ENCODE measurements at regions not wholly inside any gene's neighbourhood (a gene's known extent, or its start where the extent isn't known, plus 50 kb on each side); places are given as distances from the start of the nearest gene placed in this dataset.
"Not testable (repeated sequence)": the region's sequence is repeated elsewhere in the genome, so short reads cannot be mapped to it uniquely, and the experiment has no call there.

DNA sequence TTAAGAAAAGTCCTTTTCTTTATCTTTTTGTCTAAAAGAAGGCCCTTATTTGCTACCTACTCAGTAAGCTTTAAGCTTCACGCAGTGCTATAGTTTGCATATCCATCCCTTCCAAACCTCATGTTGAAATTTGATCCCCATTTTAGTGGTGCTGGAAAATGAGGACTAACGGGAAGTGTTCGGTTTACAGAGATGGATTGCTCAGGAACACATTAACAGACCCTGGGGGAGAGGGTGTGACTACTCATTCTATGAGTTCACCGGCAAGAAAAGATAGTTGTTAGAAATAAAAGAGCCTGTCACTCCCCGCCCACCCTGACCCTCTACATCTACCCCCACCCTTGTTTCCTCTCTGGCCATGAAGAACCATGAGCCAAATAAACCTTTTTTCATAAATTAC is 546.2 kb downstream of the MEI4 start:
- H3K27me3 ChIP-seq (ENCODE audit: control insufficient read depth, insufficient read depth, low read length) = peaks cover 2% of the 10 kb centered on the region; the same call in 1 of the 2 replicates
- WGBS (ENCODE audit: insufficient coverage, insufficient read length) = no CpG with 5 or more reads among the region's 5 CpGs
- no peak overlapping the region for H3K4me3 ChIP-seq (ENCODE audit: low read length)
- no peaks in the 10 kb centered on the region for H3K36me3 ChIP-seq (ENCODE audit: control insufficient read depth, insufficient read depth, low read length)
- H3K27ac ChIP-seq (ENCODE audit: low read length) = no peak overlapping the region
- no peaks in the 10 kb centered on the region for H3K9me3 ChIP-seq (ENCODE audit: control insufficient read depth, insufficient read depth, low read length)
- DNase-seq (ENCODE audit: low read depth, low spot score) = no peak
- H3K4me1 ChIP-seq (ENCODE audit: control insufficient read depth, insufficient read depth, low read length) = no peaks in the 10 kb centered on the region

DNA sequence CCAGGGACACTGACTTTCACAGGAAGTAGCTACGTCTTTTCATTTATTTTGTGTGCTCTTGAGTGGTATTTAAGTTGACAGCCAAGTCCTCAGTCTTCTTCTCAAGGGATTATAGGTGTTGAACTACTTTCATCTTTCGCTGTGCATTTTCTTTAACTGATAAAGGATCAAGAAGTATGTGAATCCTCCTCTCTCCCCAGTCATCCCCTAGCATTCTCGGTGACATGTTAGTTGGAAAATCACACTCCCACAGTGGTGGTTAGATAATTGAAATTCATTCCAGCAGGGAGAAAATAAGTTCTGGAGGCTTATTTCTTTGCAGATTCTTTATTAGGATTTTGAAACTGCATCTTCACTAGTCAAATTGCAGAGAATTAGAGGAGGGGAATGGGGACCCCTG is 569.4 kb downstream of the MEI4 start:
- H3K27ac ChIP-seq (ENCODE audit: low read length) = no peak overlapping the region
- no CpG with 5 or more reads among the region's 3 CpGs for WGBS (ENCODE audit: insufficient coverage, insufficient read length)
- DNase-seq (ENCODE audit: low read depth, low spot score) = no peak
- no peaks in the 10 kb centered on the region for H3K27me3 ChIP-seq (ENCODE audit: control insufficient read depth, insufficient read depth, low read length)
- no peaks in the 10 kb centered on the region for H3K9me3 ChIP-seq (ENCODE audit: control insufficient read depth, insufficient read depth, low read length)
- no peak overlapping the region for H3K4me3 ChIP-seq (ENCODE audit: low read length)
- no peaks in the 10 kb centered on the region for H3K36me3 ChIP-seq (ENCODE audit: control insufficient read depth, insufficient read depth, low read length)
- H3K4me1 ChIP-seq (ENCODE audit: control insufficient read depth, insufficient read depth, low read length) = no peaks in the 10 kb centered on the region

DNA sequence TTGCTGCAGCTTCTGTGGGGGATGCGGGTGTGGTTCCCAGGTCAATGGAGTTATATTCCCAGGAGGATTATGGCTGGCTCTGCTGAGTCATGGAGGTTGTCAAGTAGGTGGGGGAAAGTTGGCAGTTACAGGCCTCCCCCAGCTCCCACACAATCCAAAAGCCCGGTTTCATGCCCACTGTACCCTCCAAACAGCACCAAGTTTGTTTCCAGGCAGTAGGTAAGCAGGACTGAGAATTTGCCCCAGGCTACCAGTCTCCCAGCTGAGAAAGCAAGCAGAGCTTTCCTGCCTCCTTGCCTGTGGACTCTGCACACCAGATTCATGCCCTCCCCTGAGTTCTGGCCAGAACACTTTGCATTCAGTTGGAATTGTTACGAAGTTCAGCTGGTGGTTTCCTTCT is 578.2 kb downstream of the MEI4 start:
- Histone ChIP-seq H3K27ac (ENCODE audit: low read length) (no peak overlapping the region), H3K36me3 (ENCODE audit: control insufficient read depth, insufficient read depth, low read length) (no peaks in the 10 kb centered on the region), H3K27me3 (ENCODE audit: control insufficient read depth, insufficient read depth, low read length) (no peaks in the 10 kb centered on the region), H3K4me3 (ENCODE audit: low read length) (no peak overlapping the region), H3K9me3 (ENCODE audit: control insufficient read depth, insufficient read depth, low read length) (no peaks in the 10 kb centered on the region), H3K4me1 (ENCODE audit: control insufficient read depth, insufficient read depth, low read length) (no peaks in the 10 kb centered on the region)
- DNase-seq (ENCODE audit: low read depth, low spot score) = no peak
- WGBS (ENCODE audit: insufficient coverage, insufficient read length) = no CpG with 5 or more reads among the region's 3 CpGs

DNA sequence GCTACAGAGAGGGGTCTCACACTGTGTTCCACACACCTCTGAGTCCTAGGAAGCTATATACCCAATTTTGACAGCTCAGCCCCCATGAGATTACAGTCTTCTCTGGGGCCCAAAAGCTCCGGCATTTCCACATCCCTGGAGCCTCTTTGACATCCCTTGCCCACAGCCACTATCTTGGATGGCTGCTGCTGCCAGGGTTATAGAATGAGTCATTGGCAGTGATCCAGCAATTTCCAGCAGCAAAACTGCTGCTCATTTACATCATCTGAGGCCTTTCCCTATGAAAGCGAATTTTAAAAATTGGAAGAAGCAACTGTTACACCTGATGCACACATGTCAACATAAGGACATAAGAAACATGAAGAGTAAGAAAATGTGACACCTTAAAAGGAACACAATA is 590.7 kb downstream of the MEI4 start:
- no peaks in the 10 kb centered on the region for H3K27me3 ChIP-seq (ENCODE audit: control insufficient read depth, insufficient read depth, low read length)
- no peak overlapping the region for H3K4me3 ChIP-seq (ENCODE audit: low read length)
- no peaks in the 10 kb centered on the region for H3K4me1 ChIP-seq (ENCODE audit: control insufficient read depth, insufficient read depth, low read length)
- H3K27ac ChIP-seq (ENCODE audit: low read length) = no peak overlapping the region
- no peak for DNase-seq (ENCODE audit: low read depth, low spot score)
- no peaks in the 10 kb centered on the region for H3K36me3 ChIP-seq (ENCODE audit: control insufficient read depth, insufficient read depth, low read length)
- no peaks in the 10 kb centered on the region for H3K9me3 ChIP-seq (ENCODE audit: control insufficient read depth, insufficient read depth, low read length)
- WGBS (ENCODE audit: insufficient coverage, insufficient read length) = no CpG with 5 or more reads among the region's 2 CpGs

DNA sequence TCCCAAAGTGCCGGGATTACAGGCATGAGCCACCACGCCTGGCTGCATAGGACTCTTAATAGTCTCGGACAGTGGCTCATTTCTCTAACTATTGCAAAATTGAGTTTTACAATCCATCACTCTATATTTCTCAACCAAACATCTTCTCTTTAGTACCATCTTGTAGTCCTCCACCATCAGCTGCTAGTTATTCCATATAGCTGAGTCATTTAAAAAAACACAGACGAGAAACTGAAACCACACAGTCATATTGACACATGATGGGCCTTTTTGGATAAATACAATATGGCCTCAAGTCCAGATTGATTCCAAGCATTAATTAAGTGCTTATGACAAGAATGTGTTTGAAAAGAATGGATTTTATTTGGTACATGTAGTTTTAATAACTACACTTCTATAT is 599.1 kb downstream of the MEI4 start:
- Histone ChIP-seq H3K4me1 (ENCODE audit: control insufficient read depth, insufficient read depth, low read length) (no peaks in the 10 kb centered on the region), H3K27ac (ENCODE audit: low read length) (no peak overlapping the region), H3K4me3 (ENCODE audit: low read length) (no peak overlapping the region), H3K27me3 (ENCODE audit: control insufficient read depth, insufficient read depth, low read length) (no peaks in the 10 kb centered on the region), H3K36me3 (ENCODE audit: control insufficient read depth, insufficient read depth, low read length) (no peaks in the 10 kb centered on the region), H3K9me3 (ENCODE audit: control insufficient read depth, insufficient read depth, low read length) (no peaks in the 10 kb centered on the region)
- DNase-seq (ENCODE audit: low read depth, low spot score) = no peak
- WGBS (ENCODE audit: insufficient coverage, insufficient read length) = no CpG with 5 or more reads among the region's 4 CpGs

DNA sequence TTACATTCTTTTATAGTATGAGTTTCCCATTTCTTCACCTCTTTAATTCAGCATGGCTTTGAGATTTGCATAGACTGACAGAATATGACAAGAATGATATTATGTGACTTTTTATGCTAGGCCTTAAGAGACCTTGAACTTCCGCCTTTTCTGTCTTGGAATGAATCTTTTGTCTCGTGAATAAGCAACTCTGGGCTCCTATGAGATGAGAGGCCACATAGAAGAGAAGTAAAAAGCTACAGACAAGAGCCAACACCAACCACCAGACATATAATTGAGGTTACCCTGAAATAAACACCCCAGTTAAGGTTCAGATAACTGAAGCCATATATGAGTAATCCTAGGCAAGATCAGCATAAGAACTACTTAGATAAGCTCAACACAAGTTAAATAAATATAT is 600.8 kb downstream of the MEI4 start:
- DNase-seq (ENCODE audit: low read depth, low spot score) = no peak
- H3K36me3 ChIP-seq (ENCODE audit: control insufficient read depth, insufficient read depth, low read length) = no peaks in the 10 kb centered on the region
- no peak overlapping the region for H3K27ac ChIP-seq (ENCODE audit: low read length)
- H3K9me3 ChIP-seq (ENCODE audit: control insufficient read depth, insufficient read depth, low read length) = no peaks in the 10 kb centered on the region
- H3K27me3 ChIP-seq (ENCODE audit: control insufficient read depth, insufficient read depth, low read length) = no peaks in the 10 kb centered on the region
- H3K4me3 ChIP-seq (ENCODE audit: low read length) = no peak overlapping the region
- no CpG with 5 or more reads among the region's 2 CpGs for WGBS (ENCODE audit: insufficient coverage, insufficient read length)
- no peaks in the 10 kb centered on the region for H3K4me1 ChIP-seq (ENCODE audit: control insufficient read depth, insufficient read depth, low read length)

DNA sequence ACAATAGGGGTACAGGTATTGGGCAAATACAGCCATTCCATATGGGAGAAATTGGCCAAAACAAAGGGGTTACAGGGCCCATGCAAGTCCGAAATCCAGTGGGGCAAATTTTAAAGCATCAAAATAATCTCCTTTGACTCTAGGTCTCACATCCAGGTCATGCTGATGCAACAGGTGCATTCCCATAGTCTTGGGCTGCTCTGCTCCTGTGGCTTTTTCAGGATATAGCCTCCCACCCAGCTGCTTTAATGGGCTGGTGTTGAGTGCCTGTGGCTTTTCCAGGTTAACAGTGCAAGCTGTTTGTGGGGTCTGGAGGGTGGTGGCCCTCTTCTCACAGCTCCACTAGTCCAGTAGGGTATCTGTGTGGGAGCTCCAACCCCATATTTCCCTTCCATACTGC is 607.1 kb downstream of the MEI4 start:
- Histone ChIP-seq H3K4me1 (ENCODE audit: control insufficient read depth, insufficient read depth, low read length) (no peaks in the 10 kb centered on the region), H3K36me3 (ENCODE audit: control insufficient read depth, insufficient read depth, low read length) (no peaks in the 10 kb centered on the region), H3K4me3 (ENCODE audit: low read length) (no peak overlapping the region), H3K27ac (ENCODE audit: low read length) (no peak overlapping the region), H3K9me3 (ENCODE audit: control insufficient read depth, insufficient read depth, low read length) (no peaks in the 10 kb centered on the region), H3K27me3 (ENCODE audit: control insufficient read depth, insufficient read depth, low read length) (no peaks in the 10 kb centered on the region)
- DNase-seq (ENCODE audit: low read depth, low spot score) = no peak
- WGBS (ENCODE audit: insufficient coverage, insufficient read length) = no CpG with 5 or more reads among the region's 1 CpG

- not testable (repeated sequence) for H3K9me3 ChIP-seq (ENCODE audit: control insufficient read depth, insufficient read depth, low read length); H3K27ac ChIP-seq (ENCODE audit: low read length); H3K4me1 ChIP-seq (ENCODE audit: control insufficient read depth, insufficient read depth, low read length); H3K27me3 ChIP-seq (ENCODE audit: control insufficient read depth, insufficient read depth, low read length); DNase-seq (ENCODE audit: low read depth, low spot score); H3K4me3 ChIP-seq (ENCODE audit: low read length); H3K36me3 ChIP-seq (ENCODE audit: control insufficient read depth, insufficient read depth, low read length)
- WGBS (ENCODE audit: insufficient coverage, insufficient read length) = no CpG with 5 or more reads among the region's 3 CpGs
These were observed 606.9 kb upstream of the IRAK1BP1 start for GRCh38 chr6:78260427-78260826.

DNA sequence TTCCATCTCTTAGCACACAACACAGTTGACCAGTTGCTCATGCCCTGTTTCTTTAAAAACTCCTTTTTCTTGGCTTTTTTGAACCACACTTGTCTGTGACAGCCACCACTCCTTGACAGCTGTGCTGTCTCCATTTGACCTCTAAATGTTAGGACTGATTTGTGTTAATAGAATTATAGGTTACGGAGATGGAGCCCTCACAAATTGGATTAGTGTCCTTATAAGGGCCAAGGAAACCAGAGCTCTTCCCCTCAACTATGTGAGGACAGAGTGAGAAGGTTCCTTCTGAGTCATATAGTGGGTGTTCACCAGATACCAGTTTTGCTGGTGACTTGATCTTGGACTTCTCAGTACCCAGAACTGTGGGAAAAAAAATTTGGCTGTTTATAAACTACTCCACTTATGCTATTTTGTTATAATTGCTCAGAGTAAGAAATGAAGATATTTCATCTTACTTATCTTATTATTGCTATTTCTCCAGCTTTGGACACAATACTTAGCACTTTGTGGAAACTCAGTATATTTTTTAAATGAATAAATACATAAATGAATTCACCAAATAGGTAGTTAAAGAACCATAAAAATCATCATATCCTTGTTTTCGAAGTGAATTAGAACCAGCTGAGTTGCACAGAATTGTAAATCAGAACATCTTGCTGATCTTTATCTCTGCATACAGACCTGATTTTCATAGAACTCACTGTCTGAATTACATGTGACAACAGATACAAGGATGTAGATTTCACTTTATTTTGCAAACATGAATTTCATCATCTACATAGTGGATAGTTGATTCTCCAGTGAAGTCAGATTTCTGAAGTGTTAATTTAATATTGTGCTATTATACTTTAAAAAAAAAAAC is 598.5 kb upstream of the IRAK1BP1 start:
- no peaks in the 10 kb centered on the region for H3K36me3 ChIP-seq (ENCODE audit: control insufficient read depth, insufficient read depth, low read length)
- H3K4me3 ChIP-seq (ENCODE audit: low read length) = no peak overlapping the region
- no CpG with 5 or more reads among the region's 2 CpGs for WGBS (ENCODE audit: insufficient coverage, insufficient read length)
- H3K4me1 ChIP-seq (ENCODE audit: control insufficient read depth, insufficient read depth, low read length) = no peaks in the 10 kb centered on the region
- no peak overlapping the region for H3K27ac ChIP-seq (ENCODE audit: low read length)
- H3K27me3 ChIP-seq (ENCODE audit: control insufficient read depth, insufficient read depth, low read length) = no peaks in the 10 kb centered on the region
- no peaks in the 10 kb centered on the region for H3K9me3 ChIP-seq (ENCODE audit: control insufficient read depth, insufficient read depth, low read length)
- no peak for DNase-seq (ENCODE audit: low read depth, low spot score)

DNA sequence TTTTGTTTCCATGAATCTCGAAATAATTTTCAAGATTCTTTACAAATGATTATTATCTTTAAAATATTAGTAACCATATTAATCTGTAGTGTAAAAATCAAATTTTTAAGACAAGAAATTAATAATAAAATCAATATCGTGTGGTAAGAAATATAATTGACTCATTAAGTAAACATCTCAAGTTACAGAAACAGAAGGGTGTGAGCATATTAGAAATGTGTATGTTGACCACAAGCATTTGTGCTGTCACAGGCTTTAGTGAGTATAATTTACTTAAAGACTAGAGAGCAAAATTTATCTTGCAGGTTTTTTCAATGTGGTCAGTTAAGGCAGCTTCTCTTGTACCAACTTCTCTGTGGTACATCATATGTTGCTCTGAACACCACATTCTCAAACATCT is 566.5 kb upstream of the IRAK1BP1 start:
- Histone ChIP-seq H3K9me3 (ENCODE audit: control insufficient read depth, insufficient read depth, low read length) (no peaks in the 10 kb centered on the region), H3K27me3 (ENCODE audit: control insufficient read depth, insufficient read depth, low read length) (no peaks in the 10 kb centered on the region), H3K27ac (ENCODE audit: low read length) (no peak overlapping the region), H3K36me3 (ENCODE audit: control insufficient read depth, insufficient read depth, low read length) (no peaks in the 10 kb centered on the region), H3K4me3 (ENCODE audit: low read length) (no peak overlapping the region), H3K4me1 (ENCODE audit: control insufficient read depth, insufficient read depth, low read length) (no peaks in the 10 kb centered on the region)
- WGBS (ENCODE audit: insufficient coverage, insufficient read length) = no CpG with 5 or more reads among the region's 2 CpGs
- no peak for DNase-seq (ENCODE audit: low read depth, low spot score)

DNA sequence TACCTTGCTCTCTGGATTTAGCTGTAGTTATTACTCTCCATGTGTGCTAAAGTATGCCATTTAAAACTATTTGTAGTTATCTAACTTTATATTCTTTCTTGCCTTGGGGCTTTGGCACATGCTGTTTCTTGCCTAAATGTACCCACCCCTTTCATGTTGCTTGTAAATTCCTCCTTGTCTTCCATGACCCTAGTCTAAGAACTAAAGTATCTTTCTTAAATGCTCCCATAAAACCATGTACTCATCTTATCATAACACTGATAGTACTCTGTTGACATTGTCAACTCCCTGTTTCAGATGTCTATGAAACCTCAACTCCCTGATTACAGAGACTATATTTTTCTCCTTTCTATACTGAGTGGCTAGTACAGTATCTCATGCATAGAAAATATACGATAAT is 564.9 kb upstream of the IRAK1BP1 start:
- Histone ChIP-seq H3K4me3 (ENCODE audit: low read length) (no peak overlapping the region), H3K4me1 (ENCODE audit: control insufficient read depth, insufficient read depth, low read length) (no peaks in the 10 kb centered on the region), H3K27ac (ENCODE audit: low read length) (no peak overlapping the region), H3K36me3 (ENCODE audit: control insufficient read depth, insufficient read depth, low read length) (no peaks in the 10 kb centered on the region), H3K9me3 (ENCODE audit: control insufficient read depth, insufficient read depth, low read length) (no peaks in the 10 kb centered on the region), H3K27me3 (ENCODE audit: control insufficient read depth, insufficient read depth, low read length) (no peaks in the 10 kb centered on the region)
- WGBS (ENCODE audit: insufficient coverage, insufficient read length) = no CpG with 5 or more reads among the region's 1 CpG
- DNase-seq (ENCODE audit: low read depth, low spot score) = no peak

Data from iPS DF 6.9 (cell line).